Thyroid gland (tissue), 4 donors: ENCODE measurements at regions not wholly inside any gene's neighbourhood (a gene's known extent, or its start where the extent isn't known, plus 50 kb on each side); places are given as distances from the start of the nearest gene placed in this dataset.
"Not testable (repeated sequence)": the region's sequence is repeated elsewhere in the genome, so short reads cannot be mapped to it uniquely, and the experiment has no call there.

Source experiments
- POLR2A ChIP-seq, 2 donors: fragments of 450-650 bp; IDR thresholded peaks; one replicate each; pipeline ENCODE4 v1.6.1; 2017; ENCODE audit warnings: antibody characterized with exemption in 2 of 2, mild to moderate bottlenecking in 2 of 2, moderate library complexity in 1 of 2
- TF ChIP-seq, protein P1 (sequence below), 6 experiments: fragments of 200-600 bp in 3 of 6; fragments of 450-650 bp in 3 of 6; sonication (generic) in 3 of 6; IDR thresholded peaks; one replicate each; pipeline ENCODE4 v1.5.1; 2016 to 2019; ENCODE audit warnings: antibody characterized with exemption in 6 of 6, mild to moderate bottlenecking in 2 of 6, inconsistent platforms in 1 of 6, moderate library complexity in 1 of 6

DNA sequence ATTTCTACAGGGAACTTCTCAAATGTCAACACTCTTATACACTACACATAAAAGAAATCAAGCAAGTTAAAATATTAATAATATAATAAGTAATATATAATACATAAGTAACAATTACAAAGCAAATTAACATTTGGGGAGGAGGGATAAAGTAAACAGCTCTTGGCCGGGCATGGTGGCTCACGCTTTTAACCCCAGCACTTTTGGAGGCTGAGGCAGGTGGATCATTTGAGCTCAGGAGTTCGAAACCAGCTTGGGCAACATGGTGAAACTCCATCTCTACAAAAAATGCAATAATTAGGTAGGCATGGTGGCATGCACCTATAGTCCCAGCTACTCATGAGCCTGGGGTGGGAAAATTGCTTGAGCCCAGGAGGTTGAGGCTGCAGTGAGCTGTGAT is 4772.6 kb upstream of the OR11H1 start:
- TF ChIP-seq, protein P1, sequence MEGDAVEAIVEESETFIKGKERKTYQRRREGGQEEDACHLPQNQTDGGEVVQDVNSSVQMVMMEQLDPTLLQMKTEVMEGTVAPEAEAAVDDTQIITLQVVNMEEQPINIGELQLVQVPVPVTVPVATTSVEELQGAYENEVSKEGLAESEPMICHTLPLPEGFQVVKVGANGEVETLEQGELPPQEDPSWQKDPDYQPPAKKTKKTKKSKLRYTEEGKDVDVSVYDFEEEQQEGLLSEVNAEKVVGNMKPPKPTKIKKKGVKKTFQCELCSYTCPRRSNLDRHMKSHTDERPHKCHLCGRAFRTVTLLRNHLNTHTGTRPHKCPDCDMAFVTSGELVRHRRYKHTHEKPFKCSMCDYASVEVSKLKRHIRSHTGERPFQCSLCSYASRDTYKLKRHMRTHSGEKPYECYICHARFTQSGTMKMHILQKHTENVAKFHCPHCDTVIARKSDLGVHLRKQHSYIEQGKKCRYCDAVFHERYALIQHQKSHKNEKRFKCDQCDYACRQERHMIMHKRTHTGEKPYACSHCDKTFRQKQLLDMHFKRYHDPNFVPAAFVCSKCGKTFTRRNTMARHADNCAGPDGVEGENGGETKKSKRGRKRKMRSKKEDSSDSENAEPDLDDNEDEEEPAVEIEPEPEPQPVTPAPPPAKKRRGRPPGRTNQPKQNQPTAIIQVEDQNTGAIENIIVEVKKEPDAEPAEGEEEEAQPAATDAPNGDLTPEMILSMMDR (IDR thresholded peaks at IDR 0.05) = not testable (repeated sequence)
- TF ChIP-seq POLR2A (IDR thresholded peaks at IDR 0.05) = not testable (repeated sequence)
